OCI-LY7 (cell line): ENCODE measurements at regions not wholly inside any gene's neighbourhood (a gene's known extent, or its start where the extent isn't known, plus 50 kb on each side); places are given as distances from the start of the nearest gene placed in this dataset.

Experiments
- CTCF ChIP-seq: fragments of 200-600 bp; sonication (generic); conservative IDR thresholded peaks from 2 replicates; pipeline ENCODE4 v1.5.1; 2014; ENCODE audit warnings: mild to moderate bottlenecking, antibody characterized with exemption, low read length, moderate library complexity, mixed read lengths
- EZH2phosphoT487 ChIP-seq: fragments of 200-600 bp; sonication (generic); IDR thresholded peaks from 2 replicates; pipeline ENCODE4 v1.6.1; 2018; ENCODE audit warnings: low read depth, borderline replicate concordance, mild to moderate bottlenecking, mixed run types, antibody characterized with exemption, low read length, moderate library complexity, mixed read lengths

- TF ChIP-seq CTCF (no peak), EZH2phosphoT487 (no peak)
These were observed 109.7 kb upstream of the GMDS start for GRCh38 chr6:2355150-2355549.
